ENCODE measurements at regions not wholly inside any gene's neighbourhood (a gene's known extent, or its start where the extent isn't known, plus 50 kb on each side); places are given as distances from the start of the nearest gene placed in this dataset.

DNA sequence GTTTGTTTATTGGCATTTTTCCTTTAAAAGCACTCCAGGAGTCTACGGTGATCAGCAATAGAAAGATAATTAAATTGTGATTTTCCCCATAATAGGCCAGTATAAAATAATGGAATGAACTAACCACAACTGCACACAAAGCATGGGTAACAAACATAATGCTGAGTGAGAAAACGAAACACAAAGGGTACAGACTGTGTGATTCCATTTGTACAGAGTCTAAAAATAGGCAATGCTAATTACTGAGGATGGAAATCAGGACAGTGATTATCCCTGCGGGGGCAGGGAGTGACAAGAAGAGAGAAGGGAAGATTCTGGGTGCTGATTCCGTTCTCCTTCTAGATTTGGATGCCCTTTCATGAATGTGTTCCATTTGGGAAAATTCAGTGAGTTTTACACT, 478.1 kb downstream of the PREX1 start:
- TF ChIP-seq, protein P1, sequence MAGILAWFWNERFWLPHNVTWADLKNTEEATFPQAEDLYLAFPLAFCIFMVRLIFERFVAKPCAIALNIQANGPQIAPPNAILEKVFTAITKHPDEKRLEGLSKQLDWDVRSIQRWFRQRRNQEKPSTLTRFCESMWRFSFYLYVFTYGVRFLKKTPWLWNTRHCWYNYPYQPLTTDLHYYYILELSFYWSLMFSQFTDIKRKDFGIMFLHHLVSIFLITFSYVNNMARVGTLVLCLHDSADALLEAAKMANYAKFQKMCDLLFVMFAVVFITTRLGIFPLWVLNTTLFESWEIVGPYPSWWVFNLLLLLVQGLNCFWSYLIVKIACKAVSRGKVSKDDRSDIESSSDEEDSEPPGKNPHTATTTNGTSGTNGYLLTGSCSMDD (CRISPR knock-in tag; IDR thresholded peaks at IDR 0.05), result no peak
- no peak for TF ChIP-seq ZNF230 (CRISPR knock-in tag; IDR thresholded peaks at IDR 0.05)
- TF ChIP-seq ZZZ3 (CRISPR knock-in tag; IDR thresholded peaks at IDR 0.05; ENCODE audit: borderline replicate concordance), result no peak
- TF ChIP-seq HNRNPK (IDR thresholded peaks at IDR 0.05; ENCODE audit: low read depth, low read length, poor library complexity, severe bottlenecking), result no peak
- TF ChIP-seq, protein P2, sequence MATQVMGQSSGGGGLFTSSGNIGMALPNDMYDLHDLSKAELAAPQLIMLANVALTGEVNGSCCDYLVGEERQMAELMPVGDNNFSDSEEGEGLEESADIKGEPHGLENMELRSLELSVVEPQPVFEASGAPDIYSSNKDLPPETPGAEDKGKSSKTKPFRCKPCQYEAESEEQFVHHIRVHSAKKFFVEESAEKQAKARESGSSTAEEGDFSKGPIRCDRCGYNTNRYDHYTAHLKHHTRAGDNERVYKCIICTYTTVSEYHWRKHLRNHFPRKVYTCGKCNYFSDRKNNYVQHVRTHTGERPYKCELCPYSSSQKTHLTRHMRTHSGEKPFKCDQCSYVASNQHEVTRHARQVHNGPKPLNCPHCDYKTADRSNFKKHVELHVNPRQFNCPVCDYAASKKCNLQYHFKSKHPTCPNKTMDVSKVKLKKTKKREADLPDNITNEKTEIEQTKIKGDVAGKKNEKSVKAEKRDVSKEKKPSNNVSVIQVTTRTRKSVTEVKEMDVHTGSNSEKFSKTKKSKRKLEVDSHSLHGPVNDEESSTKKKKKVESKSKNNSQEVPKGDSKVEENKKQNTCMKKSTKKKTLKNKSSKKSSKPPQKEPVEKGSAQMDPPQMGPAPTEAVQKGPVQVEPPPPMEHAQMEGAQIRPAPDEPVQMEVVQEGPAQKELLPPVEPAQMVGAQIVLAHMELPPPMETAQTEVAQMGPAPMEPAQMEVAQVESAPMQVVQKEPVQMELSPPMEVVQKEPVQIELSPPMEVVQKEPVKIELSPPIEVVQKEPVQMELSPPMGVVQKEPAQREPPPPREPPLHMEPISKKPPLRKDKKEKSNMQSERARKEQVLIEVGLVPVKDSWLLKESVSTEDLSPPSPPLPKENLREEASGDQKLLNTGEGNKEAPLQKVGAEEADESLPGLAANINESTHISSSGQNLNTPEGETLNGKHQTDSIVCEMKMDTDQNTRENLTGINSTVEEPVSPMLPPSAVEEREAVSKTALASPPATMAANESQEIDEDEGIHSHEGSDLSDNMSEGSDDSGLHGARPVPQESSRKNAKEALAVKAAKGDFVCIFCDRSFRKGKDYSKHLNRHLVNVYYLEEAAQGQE (IDR thresholded peaks at IDR 0.05; ENCODE audit: borderline replicate concordance in 1 of 2, low read depth in 1 of 2, low read length in 2 of 2), result no peak
